B cell (primary cell): ENCODE measurements at regions not wholly inside any gene's neighbourhood (a gene's known extent, or its start where the extent isn't known, plus 50 kb on each side); places are given as distances from the start of the nearest gene placed in this dataset.

Source experiments
- ATAC-seq: fragments of 200-7000 bp; cut with Tn5 transposase; one replicate; pipeline ENCODE4 v1.10.0; 2021; ENCODE audit warnings: low read depth, mild to moderate bottlenecking, moderate number of reproducible peaks, moderate library complexity
- CTCF ChIA-PET: fragments of 350-600 bp; sonication (Branson Sonifier 250); formaldehyde crosslinking; loops from one replicate; lab custom pipeline; 2021; ENCODE audit warnings: antibody characterized with exemption, inconsistent platforms; lab: Charles Lee
- POLR2A ChIA-PET: fragments of 350-600 bp; sonication (Branson Sonifier 250); formaldehyde crosslinking; loops from one replicate; lab custom pipeline; 2021; ENCODE audit warnings: antibody characterized with exemption; lab: Charles Lee
- DNase-seq: peaks from one replicate; pipeline ENCODE4 v3.0.0; 2013
- H2AFZ ChIP-seq: 2 replicates; pipeline ENCODE4 v1.6.1; 2012; ENCODE audit warnings: mild to moderate bottlenecking, low read depth, low read length; ENCODE audit not compliant: insufficient read depth, poor library complexity, severe bottlenecking
- H3K27ac ChIP-seq, 2 donors: 1 replicate in 1 of 2; 2 replicates in 1 of 2; pipeline ENCODE4 v1.5.1; 2012 to 2013; ENCODE audit warnings: low read length in 2 of 2, mild to moderate bottlenecking in 2 of 2, moderate library complexity in 1 of 2
- H3K27me3 ChIP-seq, 4 experiments: fragments of 200-600 bp in 1 of 4; sonication (generic) in 1 of 4; replicated peaks in 1 of 4; 1 replicate in 2 of 4; 2 replicates in 2 of 4; pipeline versions ENCODE4 v1.6.1 to v1.7.0; 2013 to 2016; ENCODE audit warnings: low read length in 3 of 4, mild to moderate bottlenecking in 2 of 4, mixed read lengths in 1 of 4, moderate library complexity in 1 of 4; ENCODE audit not compliant: insufficient read depth in 4 of 4, control insufficient read depth in 3 of 4; ENCODE audit errors: control extremely low read depth in 1 of 4
- H3K36me3 ChIP-seq, 2 experiments: replicated peaks in 1 of 2; 1 replicate in 1 of 2; 2 replicates in 1 of 2; pipeline versions ENCODE4 v1.6.1 to v1.7.1; 2013; ENCODE audit warnings: low read length in 1 of 2; ENCODE audit not compliant: insufficient read depth in 2 of 2, control insufficient read depth in 1 of 2; ENCODE audit errors: control extremely low read depth in 1 of 2, extremely low read depth in 1 of 2
- H3K4me1 ChIP-seq, 2 donors: fragments of 200-600 bp in 1 of 2; sonication (generic) in 1 of 2; 1 replicate in 1 of 2; 2 replicates in 1 of 2; pipeline versions ENCODE4 v1.5.1 to v1.6.1; 2013 to 2017; ENCODE audit warnings: low read length in 2 of 2; ENCODE audit not compliant: control insufficient read depth in 2 of 2, insufficient read depth in 2 of 2
- H3K4me2 ChIP-seq: replicated peaks from 2 replicates; pipeline ENCODE3; 2012; ENCODE audit warnings: mild to moderate bottlenecking, low read depth, low read length; ENCODE audit not compliant: poor library complexity, severe bottlenecking
- H3K4me3 ChIP-seq, 5 experiments: fragments of 200-600 bp in 1 of 5; sonication (generic) in 1 of 5; 1 replicate in 3 of 5; 2 replicates in 2 of 5; pipeline versions ENCODE4 v1.5.1 to v1.7.0; 2011 to 2016; ENCODE audit warnings: low read length in 4 of 5, mild to moderate bottlenecking in 4 of 5, low read depth in 2 of 5, control low read depth in 1 of 5, moderate library complexity in 1 of 5; ENCODE audit not compliant: insufficient read depth in 1 of 5; ENCODE audit errors: control extremely low read depth in 1 of 5, extremely low read depth in 1 of 5
- H3K79me2 ChIP-seq: fragments of 200-600 bp; sonication (generic); one replicate; pipeline ENCODE4 v1.6.0; 2016; ENCODE audit warnings: low read length; ENCODE audit not compliant: control insufficient read depth, insufficient read depth
- H3K9ac ChIP-seq: fragments of 200-600 bp; sonication (generic); 2 replicates; pipeline ENCODE4 v1.6.1; 2017; ENCODE audit warnings: mild to moderate bottlenecking, low read length, moderate library complexity
- H3K9me3 ChIP-seq, 3 donors: one replicate each; pipeline versions ENCODE4 v1.6.1 to v1.7.1; 2013; ENCODE audit warnings: low read length in 2 of 3; ENCODE audit not compliant: control insufficient read depth in 2 of 3, insufficient read depth in 1 of 3; ENCODE audit errors: control extremely low read depth in 1 of 3
- H4K20me1 ChIP-seq: 2 replicates; pipeline ENCODE4 v1.6.0; 2012; ENCODE audit warnings: mild to moderate bottlenecking, low read length; ENCODE audit not compliant: insufficient read depth, control insufficient read depth, poor library complexity, severe bottlenecking
- H3K27ac Mint-ChIP-seq: one replicate; pipeline ENCODE4 v1.8.0; 2021; ENCODE audit warnings: mixed read lengths
- H3K27me3 Mint-ChIP-seq: one replicate; pipeline ENCODE4 v1.8.0; 2021; ENCODE audit warnings: mixed read lengths
- H3K4me1 Mint-ChIP-seq: one replicate; pipeline ENCODE4 v1.8.0; 2021; ENCODE audit warnings: mixed read lengths
- H3K4me3 Mint-ChIP-seq: one replicate; pipeline ENCODE4 v1.8.0; 2021; ENCODE audit warnings: mixed read lengths
- H3K9me3 Mint-ChIP-seq: one replicate; pipeline ENCODE4 v1.8.0; 2022; ENCODE audit warnings: mixed read lengths; ENCODE audit not compliant: insufficient read depth
- EZH2 ChIP-seq: IDR thresholded peaks from 2 replicates; pipeline ENCODE4 v1.6.1; 2012; ENCODE audit warnings: borderline replicate concordance, low read depth, mild to moderate bottlenecking, moderate library complexity, low read length; ENCODE audit not compliant: insufficient read depth, poor library complexity, severe bottlenecking
- WGBS: methylation state at CpG from one replicate; pipeline ENCODE4 v1.1.5; 2013; ENCODE audit warnings: missing lambda C conversion rate; ENCODE audit not compliant: insufficient coverage; 5-methylcytosine and 5-hydroxymethylcytosine counted together
- intact Hi-C: fragments of 100-400 bp; cut with micrococcal nuclease; formaldehyde crosslinking; loops from one replicate; pipeline ENCODE4 v1.10.0; 2022
- TF ChIP-seq, protein P1 (sequence below): fragments of 200-600 bp; IDR thresholded peaks from one replicate; pipeline ENCODE4 v1.8.0; 2022; ENCODE audit warnings: antibody characterized with exemption, mild to moderate bottlenecking

DNA sequence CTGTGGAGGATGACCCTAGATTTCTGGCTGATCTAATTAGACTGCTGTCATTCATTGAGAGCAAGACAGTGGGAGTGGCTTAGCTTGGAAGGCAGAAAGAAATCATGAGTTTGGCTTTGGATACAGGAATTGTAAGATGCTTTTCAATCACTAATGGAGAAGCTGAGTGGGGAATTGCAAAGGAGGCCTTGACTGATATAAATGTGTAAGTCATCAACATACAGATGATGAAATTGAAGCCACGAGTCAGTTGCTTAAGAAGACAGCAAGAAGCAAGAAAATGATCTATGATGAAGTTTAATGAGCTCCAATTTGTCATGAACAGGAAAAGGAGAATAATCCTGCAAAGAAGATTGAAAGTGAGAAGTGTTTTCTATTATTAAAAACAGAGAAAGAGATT lies 136.7 kb upstream of the C1QTNF7 start:
- intact Hi-C loops: no loop called here
- H3K9ac ChIP-seq: no peak overlapping the region
- H3K36me3 ChIP-seq: no peaks in the 10 kb centered on the region
- H3K4me2 ChIP-seq: no peak overlapping the region
- H3K4me3 Mint-ChIP-seq: no peak overlapping the region
- TF ChIP-seq, protein P1, sequence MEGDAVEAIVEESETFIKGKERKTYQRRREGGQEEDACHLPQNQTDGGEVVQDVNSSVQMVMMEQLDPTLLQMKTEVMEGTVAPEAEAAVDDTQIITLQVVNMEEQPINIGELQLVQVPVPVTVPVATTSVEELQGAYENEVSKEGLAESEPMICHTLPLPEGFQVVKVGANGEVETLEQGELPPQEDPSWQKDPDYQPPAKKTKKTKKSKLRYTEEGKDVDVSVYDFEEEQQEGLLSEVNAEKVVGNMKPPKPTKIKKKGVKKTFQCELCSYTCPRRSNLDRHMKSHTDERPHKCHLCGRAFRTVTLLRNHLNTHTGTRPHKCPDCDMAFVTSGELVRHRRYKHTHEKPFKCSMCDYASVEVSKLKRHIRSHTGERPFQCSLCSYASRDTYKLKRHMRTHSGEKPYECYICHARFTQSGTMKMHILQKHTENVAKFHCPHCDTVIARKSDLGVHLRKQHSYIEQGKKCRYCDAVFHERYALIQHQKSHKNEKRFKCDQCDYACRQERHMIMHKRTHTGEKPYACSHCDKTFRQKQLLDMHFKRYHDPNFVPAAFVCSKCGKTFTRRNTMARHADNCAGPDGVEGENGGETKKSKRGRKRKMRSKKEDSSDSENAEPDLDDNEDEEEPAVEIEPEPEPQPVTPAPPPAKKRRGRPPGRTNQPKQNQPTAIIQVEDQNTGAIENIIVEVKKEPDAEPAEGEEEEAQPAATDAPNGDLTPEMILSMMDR: no peak
- no peak for TF ChIP-seq EZH2
- no peak overlapping the region for H3K27ac ChIP-seq
- H3K4me1 Mint-ChIP-seq: no peaks in the 10 kb centered on the region
- no peaks in the 10 kb centered on the region for H3K4me1 ChIP-seq
- H3K9me3 ChIP-seq: no peaks in the 10 kb centered on the region
- H3K4me3 ChIP-seq: no peak overlapping the region
- DNase-seq (no peak), ATAC-seq (no peak)
- no peaks in the 10 kb centered on the region for H3K27me3 ChIP-seq
- no peaks in the 10 kb centered on the region for H4K20me1 ChIP-seq
- WGBS: 40% methylated on average over 1 of the region's 1 CpG
- CTCF ChIA-PET: interaction anchor here (0.5 to 0.7 kb wide), 3 partner anchors 117 to 1634 kb away, joined by 3 read pairs; no protein-coding TSS in a partner anchor
- H3K27ac Mint-ChIP-seq: no peak overlapping the region
- H3K9me3 Mint-ChIP-seq: no peaks in the 10 kb centered on the region
- POLR2A ChIA-PET: no interaction called here
- no peaks in the 10 kb centered on the region for H3K27me3 Mint-ChIP-seq
- no peak overlapping the region for H2AFZ ChIP-seq
- no peaks in the 10 kb centered on the region for H3K79me2 ChIP-seq

DNA sequence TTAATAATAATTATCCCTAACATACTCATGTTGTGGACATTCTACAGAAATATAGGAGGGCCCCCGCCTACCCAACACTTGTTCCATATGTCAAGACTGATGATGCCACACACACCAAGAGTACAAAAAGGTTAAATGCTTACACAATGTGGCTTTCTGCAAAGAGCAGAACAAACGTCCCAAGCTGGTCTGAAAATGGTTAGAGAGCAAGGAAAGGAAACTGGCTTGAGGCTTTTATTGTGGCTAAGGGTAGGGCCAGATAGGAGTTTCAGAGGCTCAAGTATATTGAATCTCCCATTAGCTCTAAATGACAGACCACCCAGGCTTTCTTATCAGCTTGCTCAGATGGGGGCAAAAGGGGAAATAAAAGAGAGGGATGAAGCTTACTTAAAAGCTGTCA lies 134.1 kb upstream of the C1QTNF7 start:
- no peak overlapping the region for H3K27ac Mint-ChIP-seq
- Histone ChIP-seq H4K20me1 (no peaks in the 10 kb centered on the region), H3K79me2 (no peaks in the 10 kb centered on the region), H3K4me1 (no peaks in the 10 kb centered on the region), H3K9ac (no peak overlapping the region), H3K9me3 (no peaks in the 10 kb centered on the region), H3K27me3 (no peaks in the 10 kb centered on the region), H3K27ac (no peak overlapping the region), H3K36me3 (no peaks in the 10 kb centered on the region), H3K4me3 (no peak overlapping the region), H2AFZ (no peak overlapping the region), H3K4me2 (no peak overlapping the region)
- intact Hi-C loops: no loop called here
- H3K9me3 Mint-ChIP-seq: no peaks in the 10 kb centered on the region
- WGBS: no CpG with 5 or more reads among the region's 2 CpGs
- H3K27me3 Mint-ChIP-seq: no peaks in the 10 kb centered on the region
- ChIA-PET CTCF (no interaction called here), POLR2A (no interaction called here)
- H3K4me1 Mint-ChIP-seq: no peaks in the 10 kb centered on the region
- TF ChIP-seq, protein P1: no peak
- no peak for TF ChIP-seq EZH2
- H3K4me3 Mint-ChIP-seq: no peak overlapping the region
- ATAC-seq: no peak
- no peak for DNase-seq
